HFFc6 (cell line): ENCODE measurements at regions not wholly inside any gene's neighbourhood (a gene's known extent, or its start where the extent isn't known, plus 50 kb on each side); places are given as distances from the start of the nearest gene placed in this dataset.

Experiments
- DNase-seq: peaks from one replicate; pipeline ENCODE4 v3.0.0-alpha.2; 2018
- H3K27ac Mint-ChIP-seq: 2 replicates; pipeline ENCODE4 v1.8.0; 2020; ENCODE audit warnings: mild to moderate bottlenecking, mixed read lengths
- H3K27me3 Mint-ChIP-seq: 2 replicates; pipeline ENCODE4 v1.8.0; 2021; ENCODE audit warnings: mild to moderate bottlenecking, moderate library complexity, mixed read lengths; ENCODE audit not compliant: insufficient read depth
- H3K36me3 Mint-ChIP-seq: 2 replicates; pipeline ENCODE4 v1.8.0; 2021; ENCODE audit warnings: low read depth, mixed read lengths
- H3K4me1 Mint-ChIP-seq: 2 replicates; pipeline ENCODE4 v1.8.0; 2020; ENCODE audit warnings: low read depth, mixed read lengths
- H3K4me3 Mint-ChIP-seq: 2 replicates; pipeline ENCODE4 v1.8.0; 2020; ENCODE audit warnings: mild to moderate bottlenecking, moderate library complexity, mixed read lengths
- H3K9me3 Mint-ChIP-seq: 2 replicates; pipeline ENCODE4 v1.8.0; 2020; ENCODE audit warnings: mild to moderate bottlenecking, mixed read lengths
- CTCF ChIP-seq: fragments of 200-600 bp; sonication (generic); IDR thresholded peaks from 2 replicates; pipeline ENCODE4 v1.5.0; 2021; ENCODE audit warnings: antibody characterized with exemption, mild to moderate bottlenecking

DNA sequence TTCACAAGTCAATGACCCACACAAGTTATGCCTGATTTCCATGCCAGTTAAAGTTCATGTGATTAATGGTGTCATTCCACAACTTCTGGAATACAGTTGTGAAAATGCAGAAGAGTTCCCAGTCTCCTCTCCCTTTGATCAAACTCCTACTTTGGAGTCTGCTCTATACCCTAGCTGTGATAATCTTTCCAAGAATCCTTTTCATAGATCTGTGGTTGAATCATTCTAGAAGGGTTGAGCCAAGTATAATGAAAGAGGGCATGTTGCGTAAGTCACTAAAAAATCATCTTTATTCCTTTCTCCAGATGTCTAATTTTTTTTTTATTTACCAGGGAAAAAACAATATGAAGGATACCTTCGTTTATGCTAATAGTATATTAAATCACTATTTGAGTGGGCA is 89.7 kb upstream of the CARD18 start:
- DNase-seq: peak; percentile 39
- peaks cover 46% of the 10 kb centered on the region for H3K4me1 Mint-ChIP-seq
- TF ChIP-seq CTCF: no peak
- no peaks in the 10 kb centered on the region for H3K27me3 Mint-ChIP-seq
- H3K27ac Mint-ChIP-seq: no peak overlapping the region
- H3K36me3 Mint-ChIP-seq: no peaks in the 10 kb centered on the region
- H3K4me3 Mint-ChIP-seq: no peak overlapping the region
- H3K9me3 Mint-ChIP-seq: no peaks in the 10 kb centered on the region

- Mint-ChIP-seq H3K9me3 (no peaks in the 10 kb centered on the region), H3K36me3 (no peaks in the 10 kb centered on the region), H3K4me3 (no peak overlapping the region), H3K4me1 (peaks cover 50% of the 10 kb centered on the region), H3K27ac (no peak overlapping the region), H3K27me3 (peaks cover 1% of the 10 kb centered on the region; the same call in 1 of the 2 replicates)
- DNase-seq: no peak
- TF ChIP-seq CTCF: no peak
Observed at GRCh38 chr11:105227363-105227762, 87.8 kb upstream of the CARD18 start.

GRCh38 chr11:105226766-105227165 is 87.2 kb upstream of the CARD18 start:
- Mint-ChIP-seq H3K27me3 (peaks cover 1% of the 10 kb centered on the region; the same call in 1 of the 2 replicates), H3K4me3 (no peak overlapping the region), H3K4me1 (peaks cover 50% of the 10 kb centered on the region), H3K27ac (no peak overlapping the region), H3K9me3 (no peaks in the 10 kb centered on the region), H3K36me3 (no peaks in the 10 kb centered on the region)
- no peak for TF ChIP-seq CTCF
- DNase-seq: no peak

DNA sequence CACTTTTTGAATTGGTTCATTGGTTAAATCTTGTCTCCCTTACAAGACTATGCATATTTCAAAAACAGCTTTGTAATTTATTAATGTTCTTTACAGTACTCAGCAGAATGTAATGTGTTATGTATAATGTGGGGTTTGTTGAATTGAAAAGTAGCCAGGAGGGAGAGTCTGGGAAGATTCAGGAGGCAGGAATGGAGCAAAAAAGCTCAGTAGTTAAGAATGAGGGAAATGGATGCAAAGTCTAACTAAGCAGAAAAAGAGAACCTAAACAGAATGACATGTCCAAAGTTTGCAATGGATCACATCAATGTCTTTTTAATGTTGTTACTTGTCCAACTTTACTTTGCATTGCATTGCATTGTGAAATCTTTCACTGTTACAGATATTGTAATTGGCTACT is 86.5 kb upstream of the CARD18 start:
- H3K36me3 Mint-ChIP-seq: no peaks in the 10 kb centered on the region
- no peak overlapping the region for H3K27ac Mint-ChIP-seq
- H3K27me3 Mint-ChIP-seq: peaks cover 1% of the 10 kb centered on the region; the same call in 1 of the 2 replicates
- no peak for TF ChIP-seq CTCF
- peak; percentile 8 for DNase-seq
- H3K4me1 Mint-ChIP-seq: peaks cover 50% of the 10 kb centered on the region
- H3K4me3 Mint-ChIP-seq: no peak overlapping the region
- no peaks in the 10 kb centered on the region for H3K9me3 Mint-ChIP-seq

GRCh38 chr11:105224482-105225253 is 85.1 kb upstream of the CARD18 start:
- no peaks in the 10 kb centered on the region for H3K36me3 Mint-ChIP-seq
- DNase-seq: no peak

More at GRCh38 chr11:105224482-105225253, 85.1 kb upstream of the CARD18 start:
- TF ChIP-seq CTCF: no peak
- Mint-ChIP-seq H3K27ac (no peak overlapping the region), H3K4me3 (no peak overlapping the region), H3K27me3 (peaks cover 1% of the 10 kb centered on the region; the same call in 1 of the 2 replicates), H3K4me1 (peaks cover 37% of the 10 kb centered on the region), H3K9me3 (no peaks in the 10 kb centered on the region)
